GM19328 (cell line): ENCODE measurements at regions not wholly inside any gene's neighbourhood (a gene's known extent, or its start where the extent isn't known, plus 50 kb on each side); places are given as distances from the start of the nearest gene placed in this dataset.

ENCODE experiments used
- ATAC-seq: cut with Tn5 transposase; IDR thresholded peaks from one replicate; pipeline ENCODE4 v1.9.1; 2021; ENCODE audit warnings: mild to moderate bottlenecking, moderate library complexity; ENCODE audit not compliant: unreplicated experiment

DNA sequence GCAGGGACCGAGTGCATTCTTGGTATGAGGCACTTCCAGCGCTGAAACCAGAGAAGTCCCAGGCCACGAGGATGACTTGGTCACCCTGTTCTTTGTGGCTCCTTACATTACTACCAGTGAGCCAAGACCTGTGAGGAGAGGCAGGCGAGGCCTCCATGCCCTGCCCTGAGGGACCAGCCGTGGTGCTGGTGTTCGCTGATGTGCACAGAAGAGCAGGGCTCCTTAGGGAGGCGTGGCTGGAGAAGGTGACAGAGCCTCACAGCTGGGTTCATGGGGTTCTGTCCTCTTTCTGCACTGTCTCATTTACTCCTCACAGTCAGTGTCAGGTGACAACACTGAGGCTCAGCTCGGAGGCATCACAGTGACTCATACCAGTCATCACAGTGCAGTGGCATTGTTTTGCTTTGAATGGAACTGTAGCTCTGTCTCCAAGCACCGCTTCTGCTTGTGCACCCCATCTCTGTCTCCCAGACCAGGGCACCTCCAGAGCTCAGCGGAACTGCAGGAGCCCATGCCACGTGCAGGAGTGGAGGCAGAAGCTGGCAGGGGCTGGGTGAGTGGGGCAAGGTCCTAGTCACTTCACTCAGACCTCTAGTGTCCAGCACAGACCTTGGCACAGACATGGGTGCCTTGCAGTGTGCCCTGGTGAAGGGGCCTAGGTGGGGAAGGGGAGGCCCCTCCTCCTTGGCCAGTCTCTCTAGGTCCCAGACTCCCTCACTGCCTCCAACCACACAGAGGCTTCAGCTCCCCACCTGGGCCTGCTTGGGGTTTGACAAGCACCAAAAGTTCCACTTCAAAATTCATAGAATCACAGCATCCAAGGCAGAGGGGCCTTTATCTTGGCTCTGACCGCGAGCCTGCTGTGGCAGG is 310.9 kb downstream of the MATN1 start:
- ATAC-seq, result no peak

- no peak for ATAC-seq
Measured at GRCh38 chr1:30411206-30411605, 312.2 kb downstream of the MATN1 start.

GRCh38 chr1:30410153-30410851 is 313.1 kb downstream of the MATN1 start:
- no peak for ATAC-seq

DNA sequence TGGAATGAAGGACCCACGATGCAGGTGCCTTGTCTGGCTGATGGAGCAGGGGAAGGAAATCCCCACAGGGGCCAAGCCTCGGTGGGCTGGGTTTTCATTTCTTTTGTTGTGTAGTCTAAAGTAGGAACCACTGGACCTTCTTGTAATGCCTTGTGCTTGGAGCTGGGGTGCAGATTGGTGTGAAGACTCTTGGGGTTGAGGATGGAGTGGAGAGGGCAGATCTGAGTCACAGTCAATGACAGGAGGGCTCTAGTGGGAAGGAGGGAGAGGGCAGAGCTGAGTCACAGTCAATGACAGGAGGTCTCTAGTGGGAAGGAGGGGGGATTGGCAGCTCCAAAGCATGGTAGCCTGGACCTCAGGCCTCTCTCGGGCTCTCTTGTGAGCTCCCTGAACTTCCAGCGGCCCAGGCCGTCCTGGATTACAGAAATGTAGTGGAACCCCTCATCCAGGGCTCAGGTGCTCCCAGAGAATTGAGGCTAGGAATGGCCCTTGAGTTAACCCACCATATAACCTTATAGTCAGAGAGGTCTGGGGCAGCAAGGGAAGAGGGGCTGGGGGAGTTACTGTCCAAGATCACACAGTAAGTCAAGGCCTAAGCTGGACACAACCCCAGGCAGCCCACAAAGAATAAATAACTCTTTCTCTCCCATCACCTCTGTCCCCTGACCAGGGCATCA is 313.8 kb downstream of the MATN1 start:
- no peak for ATAC-seq

- ATAC-seq, result no peak
Measured at GRCh38 chr1:30407865-30408580, 315.4 kb downstream of the MATN1 start.

DNA sequence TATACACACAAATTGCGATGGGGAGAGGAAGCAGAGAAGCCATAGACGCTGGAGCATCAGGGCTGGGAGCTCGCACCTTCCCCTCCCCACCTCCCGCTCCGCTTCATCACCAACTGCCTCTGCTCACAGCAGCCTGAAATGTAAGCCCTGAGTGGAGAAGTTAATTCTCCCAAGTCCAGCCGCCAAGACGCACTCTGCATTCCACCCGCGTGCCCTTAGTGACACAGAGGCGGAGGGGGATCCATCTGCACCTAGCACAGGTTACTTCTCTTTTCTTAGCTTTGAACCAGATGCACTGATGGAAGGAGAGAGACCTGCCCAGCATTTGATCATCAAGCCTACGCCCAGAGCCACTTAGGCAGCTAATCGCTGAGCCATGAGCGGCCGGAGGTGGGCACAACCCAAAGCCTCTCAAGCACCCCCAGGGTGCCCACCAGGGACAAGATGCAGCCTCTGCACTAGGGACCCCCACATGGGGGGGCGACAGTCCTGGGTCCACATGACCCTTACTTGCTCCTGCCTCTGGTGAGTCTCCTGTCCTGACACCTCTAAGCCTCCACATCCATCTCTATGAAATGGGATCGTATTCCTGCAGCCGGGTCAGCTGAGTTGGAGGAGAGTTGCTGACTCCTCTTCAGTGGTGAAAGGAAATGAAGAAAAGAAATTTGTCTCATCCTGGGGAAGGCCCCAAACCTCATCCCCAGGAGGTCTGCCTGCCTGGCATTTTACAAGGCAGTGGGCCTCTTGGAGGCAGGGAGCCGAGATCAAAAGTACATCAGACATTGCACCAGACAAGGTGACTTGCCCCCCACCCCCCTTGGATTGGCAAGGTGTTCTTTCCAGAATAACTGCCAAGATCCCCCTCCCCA is 316.2 kb downstream of the MATN1 start:
- no peak for ATAC-seq

GRCh38 chr1:30405631-30406212 is 317.7 kb downstream of the MATN1 start:
- no peak for ATAC-seq

DNA sequence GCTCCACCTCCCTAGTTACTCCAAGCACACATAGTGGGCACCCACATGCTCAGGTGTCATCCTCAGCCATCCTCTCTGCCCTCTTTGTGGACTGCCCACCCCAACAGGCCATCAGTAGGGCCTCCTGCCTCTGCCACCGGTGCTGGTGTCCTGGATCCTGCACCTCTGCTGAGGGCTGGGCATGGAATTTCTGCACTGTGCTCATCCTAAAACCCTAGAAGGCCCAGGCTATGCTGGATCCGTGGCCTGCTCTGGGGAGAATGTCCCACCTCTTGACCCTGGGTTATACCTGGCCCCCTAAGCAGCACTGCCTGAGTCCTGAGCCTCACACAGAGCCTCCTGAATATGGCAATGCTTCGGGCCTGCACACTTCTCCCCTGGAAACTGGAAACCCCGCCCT is 318.3 kb downstream of the MATN1 start:
- ATAC-seq, result no peak

- no peak for ATAC-seq
Measured at GRCh38 chr1:30404341-30404740, 319.0 kb downstream of the MATN1 start.

DNA sequence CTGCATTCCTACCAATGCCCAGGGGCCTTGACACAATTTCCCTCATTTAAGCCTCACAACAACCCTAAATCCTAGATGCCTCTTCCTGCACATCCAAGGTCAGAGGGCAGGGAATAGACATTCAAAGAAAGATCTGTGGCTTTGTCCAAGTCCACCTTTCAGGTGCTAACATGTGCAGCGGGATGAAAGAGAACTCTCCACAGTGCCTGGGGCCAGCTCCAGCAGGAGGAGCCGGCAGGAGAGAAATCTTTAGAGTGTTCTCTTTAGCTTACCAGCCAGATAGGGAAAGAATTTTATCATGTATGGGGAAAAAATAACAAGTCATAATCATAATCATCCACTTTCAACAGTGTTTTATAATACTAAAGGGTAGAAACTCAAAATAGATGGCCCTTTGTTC is 319.7 kb downstream of the MATN1 start:
- no peak for ATAC-seq

DNA sequence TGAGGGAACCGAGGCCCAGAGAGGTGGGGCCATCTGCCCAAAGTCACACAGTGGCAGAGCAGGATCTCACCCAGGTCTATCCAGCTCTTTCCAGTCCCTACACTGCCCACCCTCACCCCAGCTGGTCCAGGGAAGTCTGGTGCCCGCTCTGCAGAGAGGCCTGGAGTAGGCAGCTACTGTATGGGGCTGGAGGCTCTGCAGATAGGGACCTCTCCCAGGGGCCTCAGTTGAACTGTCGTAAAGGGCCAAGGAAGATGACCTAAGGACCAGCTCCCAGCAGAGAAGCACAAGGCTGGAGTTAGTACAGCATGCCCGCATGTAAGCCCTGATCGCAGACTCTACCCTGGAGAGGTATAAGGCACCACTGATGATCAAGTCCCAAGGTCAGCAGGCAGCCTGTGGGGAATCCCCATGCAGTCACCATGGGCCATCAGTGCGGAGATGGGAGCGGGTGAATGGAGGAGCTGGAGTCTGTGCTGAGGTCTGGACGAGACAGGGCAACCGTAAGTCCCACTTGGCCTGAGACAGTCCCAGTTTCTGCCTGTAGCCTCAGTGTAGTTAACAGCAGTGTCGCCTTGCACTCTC is 320.2 kb downstream of the MATN1 start:
- ATAC-seq, result no peak

- no peak for ATAC-seq
Measured at GRCh38 chr1:30402031-30402430, 321.4 kb downstream of the MATN1 start.

DNA sequence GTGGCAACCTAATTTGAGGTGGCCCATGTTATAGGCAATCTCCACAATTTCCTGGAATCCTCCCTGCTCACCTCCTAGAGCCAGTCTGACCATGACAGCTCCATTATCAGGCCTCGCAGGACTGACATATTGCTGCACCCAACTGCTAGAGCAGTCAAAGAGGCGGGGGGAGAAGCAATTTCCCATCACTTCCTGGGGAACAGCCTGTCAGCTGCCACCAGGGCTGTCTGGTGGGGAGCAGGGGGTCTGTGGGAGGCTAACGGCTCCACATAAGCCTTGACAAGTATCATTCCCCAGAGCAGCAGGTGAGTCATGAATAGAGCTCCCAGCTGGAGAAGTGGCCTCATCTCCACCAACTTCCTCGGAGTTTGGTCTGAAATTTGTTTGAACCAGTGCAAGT is 322.9 kb downstream of the MATN1 start:
- no peak for ATAC-seq

GRCh38 chr1:30399026-30399425 is 324.4 kb downstream of the MATN1 start:
- no peak for ATAC-seq

- ATAC-seq, result no peak
Measured at GRCh38 chr1:30397576-30397975, 325.8 kb downstream of the MATN1 start.

DNA sequence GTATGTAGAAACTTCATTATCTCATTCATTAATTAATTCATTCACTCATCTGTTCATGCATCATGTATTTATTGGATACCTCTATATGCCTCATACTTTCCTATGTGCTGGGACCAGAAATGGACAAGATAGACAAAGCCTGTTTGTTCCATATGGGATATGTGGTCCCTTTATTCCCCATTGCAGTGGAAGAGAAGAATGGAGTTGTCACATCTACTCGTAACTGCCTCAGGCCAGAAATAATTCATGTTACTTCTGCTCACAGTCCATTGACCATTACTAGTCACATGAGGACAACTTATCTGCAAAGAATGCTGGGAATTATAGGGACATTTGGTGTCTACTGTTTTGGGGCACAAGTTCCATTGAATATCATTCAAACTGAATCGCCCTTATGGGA is 327.8 kb downstream of the MATN1 start:
- ATAC-seq, result no peak

DNA sequence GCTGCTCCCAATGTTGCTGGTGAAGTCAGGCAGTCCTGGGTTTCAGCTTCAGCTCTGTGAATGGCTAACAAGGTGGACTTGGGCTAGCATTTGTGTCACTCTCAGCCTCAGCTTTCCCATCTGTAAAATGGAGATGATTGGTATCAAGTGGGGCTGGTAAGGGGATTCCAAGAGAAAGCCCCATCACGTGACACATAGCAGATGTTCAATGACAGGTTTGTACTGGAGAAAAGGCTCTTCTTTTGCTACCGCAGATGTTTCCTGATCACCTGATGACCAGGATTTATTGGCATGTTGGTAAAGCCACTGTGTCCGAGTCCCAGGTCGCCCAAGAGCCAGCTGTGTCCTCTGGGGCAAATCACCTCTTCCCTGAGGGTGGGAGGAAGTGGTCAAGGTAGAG is 335.0 kb downstream of the MATN1 start:
- no peak for ATAC-seq

DNA sequence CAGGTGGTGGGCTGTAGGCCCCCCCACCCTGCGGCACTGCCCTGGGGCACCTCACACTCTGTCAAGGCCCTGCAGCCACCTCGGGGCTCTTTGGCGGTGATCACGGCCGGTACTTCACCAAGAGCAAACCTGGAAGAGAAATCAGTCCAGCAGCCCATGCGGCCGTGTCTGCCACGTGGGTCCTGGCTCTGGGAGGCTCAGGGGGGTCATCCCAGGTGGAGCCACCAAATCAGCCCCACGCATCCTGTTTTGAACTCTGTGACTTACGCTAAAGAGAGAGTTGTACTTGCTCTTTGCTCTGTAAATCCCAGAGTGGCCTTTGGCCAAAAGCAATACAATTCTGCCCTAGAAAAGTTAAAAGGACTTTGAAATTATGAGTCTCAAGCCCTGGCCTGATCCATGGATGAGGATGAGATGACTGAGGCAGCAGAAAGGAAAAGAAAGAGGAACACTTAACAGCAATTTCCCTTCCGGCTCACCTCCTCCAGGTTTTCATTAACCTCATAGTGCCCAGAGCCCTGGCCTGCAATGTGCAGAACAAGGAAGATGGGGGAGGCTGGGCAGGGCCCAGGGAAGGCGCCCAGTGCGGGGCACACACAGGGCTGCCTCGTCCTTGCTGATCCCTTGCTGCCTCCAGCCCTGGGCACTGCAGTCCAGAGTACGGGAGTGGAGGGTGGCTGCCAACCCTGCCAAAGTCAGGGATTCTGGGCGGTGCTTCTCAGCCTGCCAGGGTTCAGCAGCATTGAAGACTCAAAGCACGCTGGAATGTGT is 337.0 kb downstream of the MATN1 start:
- ATAC-seq, result no peak
